ENCODE measurements at regions not wholly inside any gene's neighbourhood (a gene's known extent, or its start where the extent isn't known, plus 50 kb on each side); places are given as distances from the start of the nearest gene placed in this dataset.
"Not testable (repeated sequence)": the region's sequence is repeated elsewhere in the genome, so short reads cannot be mapped to it uniquely, and the experiment has no call there.

DNA sequence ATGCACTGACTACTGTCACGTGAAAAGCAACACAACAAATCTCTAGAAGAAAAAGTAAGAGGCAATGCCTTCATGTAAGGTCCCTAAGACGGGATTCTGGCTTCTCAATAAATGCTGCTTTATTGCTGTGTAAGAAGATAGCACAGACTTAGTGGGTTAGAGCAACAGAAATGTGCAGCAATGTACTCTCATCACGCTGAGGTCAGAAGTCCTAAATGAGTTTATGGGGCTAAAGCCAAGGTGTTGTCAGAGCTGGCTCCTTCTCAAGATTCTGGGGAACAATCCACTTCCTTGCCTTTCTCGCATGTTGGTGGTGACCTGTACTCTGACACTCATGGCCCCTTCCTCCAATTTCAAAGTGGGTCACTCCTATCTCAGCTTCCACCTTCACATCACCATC, 93.4 kb downstream of the SHANK2 start:
- DNase-seq: no peak
- intact Hi-C loops (cut with DNase I): no loop called here
- Histone ChIP-seq H3K9ac (ENCODE audit: low read depth in 2 of 2, low read length in 2 of 2) (no peak overlapping the region), H3K4me1 (no peaks in the 10 kb centered on the region), H3K27me3 (no peaks in the 10 kb centered on the region), H3K9me3 (no peaks in the 10 kb centered on the region), H3K36me3 (no peaks in the 10 kb centered on the region), H3K27ac (no peak overlapping the region), H3K4me3 (no peak overlapping the region)
- TF ChIP-seq, protein P1, sequence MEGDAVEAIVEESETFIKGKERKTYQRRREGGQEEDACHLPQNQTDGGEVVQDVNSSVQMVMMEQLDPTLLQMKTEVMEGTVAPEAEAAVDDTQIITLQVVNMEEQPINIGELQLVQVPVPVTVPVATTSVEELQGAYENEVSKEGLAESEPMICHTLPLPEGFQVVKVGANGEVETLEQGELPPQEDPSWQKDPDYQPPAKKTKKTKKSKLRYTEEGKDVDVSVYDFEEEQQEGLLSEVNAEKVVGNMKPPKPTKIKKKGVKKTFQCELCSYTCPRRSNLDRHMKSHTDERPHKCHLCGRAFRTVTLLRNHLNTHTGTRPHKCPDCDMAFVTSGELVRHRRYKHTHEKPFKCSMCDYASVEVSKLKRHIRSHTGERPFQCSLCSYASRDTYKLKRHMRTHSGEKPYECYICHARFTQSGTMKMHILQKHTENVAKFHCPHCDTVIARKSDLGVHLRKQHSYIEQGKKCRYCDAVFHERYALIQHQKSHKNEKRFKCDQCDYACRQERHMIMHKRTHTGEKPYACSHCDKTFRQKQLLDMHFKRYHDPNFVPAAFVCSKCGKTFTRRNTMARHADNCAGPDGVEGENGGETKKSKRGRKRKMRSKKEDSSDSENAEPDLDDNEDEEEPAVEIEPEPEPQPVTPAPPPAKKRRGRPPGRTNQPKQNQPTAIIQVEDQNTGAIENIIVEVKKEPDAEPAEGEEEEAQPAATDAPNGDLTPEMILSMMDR (IDR thresholded peaks at IDR 0.05): no peak

- H3K27ac ChIP-seq; H3K9ac ChIP-seq (ENCODE audit: low read depth in 2 of 2, low read length in 2 of 2); DNase-seq; H3K27me3 ChIP-seq; H3K36me3 ChIP-seq; H3K4me1 ChIP-seq; H3K9me3 ChIP-seq; H3K4me3 ChIP-seq; intact Hi-C loops (cut with DNase I): not testable (repeated sequence)
These were observed 94.7 kb downstream of the SHANK2 start for GRCh38 chr11:71157676-71158075.

DNA sequence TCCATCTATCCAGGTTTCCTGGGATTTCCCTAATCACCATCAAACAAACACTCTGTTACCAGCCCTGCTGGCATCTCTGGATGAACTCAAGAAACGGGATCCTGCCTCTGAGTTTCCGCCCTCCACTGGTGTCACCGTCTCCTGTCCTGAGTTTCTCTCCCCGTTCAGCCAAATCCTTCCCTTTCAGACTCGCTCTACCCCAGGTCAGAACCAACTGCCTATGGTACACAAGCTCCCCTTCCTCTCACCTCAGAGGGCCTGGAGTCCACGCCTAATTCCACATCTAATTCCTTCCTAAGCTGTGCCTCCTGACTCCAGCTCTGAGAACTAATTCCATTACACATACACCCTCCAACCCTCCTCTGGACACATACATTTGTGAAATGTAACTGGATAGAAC, 96.1 kb downstream of the SHANK2 start:
- Histone ChIP-seq H3K4me3 (no peak overlapping the region), H3K27ac (no peak overlapping the region), H3K4me1 (no peaks in the 10 kb centered on the region), H3K36me3 (no peaks in the 10 kb centered on the region), H3K27me3 (no peaks in the 10 kb centered on the region), H3K9ac (ENCODE audit: low read depth in 2 of 2, low read length in 2 of 2) (no peak overlapping the region), H3K9me3 (no peaks in the 10 kb centered on the region)
- TF ChIP-seq, protein P1 (IDR thresholded peaks at IDR 0.05): no peak
- intact Hi-C loops (cut with DNase I): no loop called here
- no peak for DNase-seq

DNA sequence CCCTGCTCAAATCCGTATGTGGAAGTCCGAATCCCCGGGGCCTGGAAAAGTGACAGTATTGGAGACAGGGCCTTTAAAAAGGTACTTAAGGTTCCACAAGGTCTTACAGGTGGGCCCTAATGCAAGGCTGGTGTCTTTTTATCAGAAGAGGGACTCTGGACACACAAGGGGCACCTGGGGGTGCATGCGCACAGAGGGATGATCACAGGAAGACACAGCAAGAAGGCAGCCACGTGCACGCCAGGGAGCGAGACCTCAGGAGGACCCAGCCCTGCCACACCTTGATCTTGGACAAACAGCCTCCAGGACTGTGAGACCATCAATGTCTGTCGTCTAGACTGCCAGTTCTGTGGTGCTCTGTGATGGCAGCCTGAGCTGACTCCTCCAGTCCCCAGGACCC, 96.5 kb downstream of the SHANK2 start:
- H3K27ac ChIP-seq: no peak overlapping the region
- no peak overlapping the region for H3K9ac ChIP-seq (ENCODE audit: low read depth in 2 of 2, low read length in 2 of 2)
- no peaks in the 10 kb centered on the region for H3K9me3 ChIP-seq
- TF ChIP-seq, protein P1 (IDR thresholded peaks at IDR 0.05): no peak
- H3K4me3 ChIP-seq: no peak overlapping the region
- no peaks in the 10 kb centered on the region for H3K27me3 ChIP-seq
- no peaks in the 10 kb centered on the region for H3K4me1 ChIP-seq
- intact Hi-C loops (cut with DNase I): no loop called here
- no peaks in the 10 kb centered on the region for H3K36me3 ChIP-seq
- DNase-seq: no peak

- no peaks in the 10 kb centered on the region for H3K36me3 ChIP-seq
- DNase-seq: no peak
- H3K4me1 ChIP-seq: no peaks in the 10 kb centered on the region
- H3K9me3 ChIP-seq: no peaks in the 10 kb centered on the region
- H3K27ac ChIP-seq: no peak overlapping the region
- no peak overlapping the region for H3K9ac ChIP-seq (ENCODE audit: low read depth in 2 of 2, low read length in 2 of 2)
- intact Hi-C loops (cut with DNase I): no loop called here
- TF ChIP-seq, protein P1 (IDR thresholded peaks at IDR 0.05): no peak
- no peaks in the 10 kb centered on the region for H3K27me3 ChIP-seq
- H3K4me3 ChIP-seq: no peak overlapping the region
These were observed 98.0 kb downstream of the SHANK2 start for GRCh38 chr11:71154261-71154805.

- no peaks in the 10 kb centered on the region for H3K9me3 ChIP-seq
- no peaks in the 10 kb centered on the region for H3K36me3 ChIP-seq
- H3K27ac ChIP-seq: no peak overlapping the region
- TF ChIP-seq, protein P1 (IDR thresholded peaks at IDR 0.05): no peak
- no peaks in the 10 kb centered on the region for H3K4me1 ChIP-seq
- H3K27me3 ChIP-seq: no peaks in the 10 kb centered on the region
- no peak overlapping the region for H3K4me3 ChIP-seq
- peak; percentile 27 for DNase-seq
- H3K9ac ChIP-seq (ENCODE audit: low read depth in 2 of 2, low read length in 2 of 2): no peak overlapping the region
- intact Hi-C loops (cut with DNase I): no loop called here
These were observed 99.4 kb downstream of the SHANK2 start for GRCh38 chr11:71153005-71153390.

DNA sequence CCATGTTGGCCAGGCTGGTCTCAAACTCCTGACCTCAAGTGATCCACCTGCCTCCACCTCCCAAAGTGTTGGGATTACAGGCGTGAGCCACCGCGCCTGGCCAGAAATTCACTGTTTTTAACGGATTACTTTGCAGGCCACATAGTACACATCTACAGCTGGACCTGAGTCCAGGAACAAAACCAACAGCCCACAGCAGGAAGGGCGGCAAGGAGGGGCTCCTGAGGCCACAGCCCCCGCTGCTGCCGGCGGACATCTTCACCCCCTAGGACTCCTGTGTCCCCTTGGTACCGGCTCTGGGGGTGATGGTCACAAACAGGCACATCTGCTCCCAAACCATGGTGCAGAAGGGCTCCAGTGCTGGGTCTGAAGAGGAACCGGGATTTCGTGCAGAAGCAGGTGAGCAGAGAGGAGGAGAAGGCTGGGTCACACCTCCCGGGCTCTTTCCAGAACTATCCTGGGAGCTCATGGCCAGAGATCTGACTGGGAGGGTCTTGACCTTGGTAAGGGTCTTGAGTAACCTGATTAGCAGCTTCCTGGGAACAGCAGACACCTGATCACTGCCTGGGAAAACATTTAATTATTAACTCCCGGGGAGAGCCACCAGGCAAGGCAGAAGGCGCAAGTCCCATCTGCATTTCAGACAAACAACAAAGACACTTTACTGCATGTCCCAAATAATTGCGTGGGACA, 99.9 kb downstream of the SHANK2 start:
- H3K27me3 ChIP-seq; H3K27ac ChIP-seq; intact Hi-C loops (cut with DNase I); H3K9ac ChIP-seq (ENCODE audit: low read depth in 2 of 2, low read length in 2 of 2); H3K36me3 ChIP-seq; DNase-seq; H3K4me3 ChIP-seq; H3K4me1 ChIP-seq; H3K9me3 ChIP-seq: not testable (repeated sequence)

All from colonic mucosa (tissue), 4 donors.